LNCaP clone FGC (cell line): ENCODE measurements at regions not wholly inside any gene's neighbourhood (a gene's known extent, or its start where the extent isn't known, plus 50 kb on each side); places are given as distances from the start of the nearest gene placed in this dataset.
"Not testable (repeated sequence)": the region's sequence is repeated elsewhere in the genome, so short reads cannot be mapped to it uniquely, and the experiment has no call there.

Source experiments
- DNase-seq: peaks from one replicate; pipeline ENCODE4 v3.0.0-alpha.2; 2011; ENCODE audit warnings: low read depth
- H3K4me3 ChIP-seq: 2 replicates; pipeline ENCODE4 v1.5.1; 2011; ENCODE audit warnings: mild to moderate bottlenecking, low read depth, low read length, control low read depth
- CTCF ChIP-seq: IDR thresholded peaks from 2 replicates; pipeline ENCODE4 v1.5.1; 2012; ENCODE audit warnings: mild to moderate bottlenecking; ENCODE audit not compliant: control insufficient read depth, insufficient read depth; ENCODE audit errors: extremely low read depth

GRCh38 chr1:194419721-194420120, 1233.3 kb upstream of the B3GALT2 start:
- no peak overlapping the region for H3K4me3 ChIP-seq
- no peak for TF ChIP-seq CTCF
- no peak for DNase-seq

DNA sequence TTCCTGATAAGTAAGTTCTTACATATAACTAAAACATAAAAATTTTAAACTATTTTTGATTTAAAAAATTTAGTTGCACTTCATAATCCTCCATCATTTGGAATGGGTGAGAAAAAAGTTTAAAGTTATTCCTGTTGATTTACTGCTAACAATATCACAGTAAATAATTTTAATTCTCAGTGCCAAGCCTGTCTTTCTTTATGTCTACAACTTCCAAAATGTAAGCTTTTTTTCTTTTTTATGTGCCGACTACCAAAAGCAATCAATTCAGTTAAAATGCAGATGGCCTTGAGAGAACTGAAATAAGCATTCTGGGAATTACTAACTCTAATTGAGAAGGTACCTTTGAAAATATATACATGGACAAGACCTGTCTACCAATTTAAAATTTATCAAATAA, 1224.3 kb upstream of the B3GALT2 start:
- no peak for TF ChIP-seq CTCF
- no peak overlapping the region for H3K4me3 ChIP-seq
- DNase-seq = no peak

GRCh38 chr1:194407238-194407637, 1220.8 kb upstream of the B3GALT2 start:
- DNase-seq, H3K4me3 ChIP-seq: not testable (repeated sequence)

- H3K4me3 ChIP-seq = no peak overlapping the region
- no peak for TF ChIP-seq CTCF
- DNase-seq = no peak
These were observed 1208.3 kb upstream of the B3GALT2 start for GRCh38 chr1:194394676-194395075.

GRCh38 chr1:194387531-194387930, 1201.1 kb upstream of the B3GALT2 start:
- H3K4me3 ChIP-seq = no peak overlapping the region
- no peak for DNase-seq
- no peak for TF ChIP-seq CTCF

- no peak for DNase-seq
- TF ChIP-seq CTCF = no peak
- H3K4me3 ChIP-seq = no peak overlapping the region
These were observed 1192.1 kb upstream of the B3GALT2 start for GRCh38 chr1:194378517-194378916.

DNA sequence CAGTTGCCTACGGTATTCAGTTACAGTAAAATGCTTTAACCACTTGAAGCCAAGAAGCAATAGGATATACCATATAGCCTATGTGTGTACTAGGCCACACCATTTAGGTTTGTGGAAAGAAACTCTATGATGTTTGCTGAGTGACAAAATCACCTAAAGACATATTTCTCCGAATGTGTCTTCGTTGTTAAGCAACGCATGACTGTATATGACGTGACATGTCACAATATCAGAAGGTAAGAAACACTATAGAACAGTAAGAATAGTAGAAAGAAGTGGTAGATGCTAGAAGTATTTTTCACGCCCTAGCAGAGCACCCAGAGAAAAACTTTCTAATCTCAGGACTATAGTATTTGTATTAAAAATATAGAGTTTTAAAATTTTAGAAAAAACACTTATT, 1188.2 kb upstream of the B3GALT2 start:
- DNase-seq = no peak
- no peak for TF ChIP-seq CTCF
- no peak overlapping the region for H3K4me3 ChIP-seq

DNA sequence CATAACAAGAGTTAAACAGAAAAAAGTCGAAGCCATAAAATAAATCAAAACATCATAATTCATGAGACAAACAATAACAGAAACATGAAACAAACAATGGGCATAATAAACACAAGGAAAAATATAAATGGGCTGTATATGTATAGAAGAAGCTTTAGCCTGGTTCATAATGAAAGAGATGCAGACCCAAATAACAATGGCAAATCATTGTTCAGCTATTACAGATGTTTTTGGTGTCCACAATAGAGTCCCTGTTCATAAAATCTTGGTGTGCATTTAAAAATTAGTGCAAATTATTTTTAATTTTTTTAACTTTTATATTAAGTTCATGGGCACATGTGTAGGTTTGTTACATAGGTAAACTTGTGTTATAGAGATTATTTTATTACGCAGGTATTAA, 1185.9 kb upstream of the B3GALT2 start:
- no peak overlapping the region for H3K4me3 ChIP-seq
- no peak for TF ChIP-seq CTCF
- no peak for DNase-seq
